HCT116 (cell line): ENCODE measurements at regions not wholly inside any gene's neighbourhood (a gene's known extent, or its start where the extent isn't known, plus 50 kb on each side); places are given as distances from the start of the nearest gene placed in this dataset.
"Not testable (repeated sequence)": the region's sequence is repeated elsewhere in the genome, so short reads cannot be mapped to it uniquely, and the experiment has no call there.

ENCODE experiments used
- ATAC-seq: fragments of 200-7000 bp; cut with Tn5 transposase; 2 replicates; pipeline ENCODE4 v1.9.1; 2020; ENCODE audit warnings: mild to moderate bottlenecking, moderate library complexity
- BruUV-seq: library from RNA; stranded (reverse); fragments of 400-500 nt; replicated peaks from 2 replicates; lab custom pipeline; 2021; lab: Mats Ljungman, UMichigan
- CTCF ChIA-PET: fragments of 300-600 bp; sonication (Branson Sonifier 250); formaldehyde crosslinking; loops from one replicate; lab custom pipeline; 2021; ENCODE audit warnings: antibody characterized with exemption; lab: Charles Lee
- POLR2A ChIA-PET: fragments of 300-600, 350-600 bp; sonication (Branson Sonifier 250); formaldehyde crosslinking; loops from one replicate; lab custom pipeline; 2021; ENCODE audit warnings: antibody characterized with exemption; lab: Charles Lee
- RAD21 ChIA-PET, 2 experiments: fragments of 300-600 bp; sonication (Branson Sonifier 250); formaldehyde crosslinking; loops; one replicate each; lab custom pipeline; 2023; ENCODE audit warnings: low total read pairs in 2 of 2; ENCODE audit not compliant: uncharacterized antibody in 2 of 2, unreplicated experiment in 2 of 2, low non-redundant PET in 1 of 2; lab: Charles Lee
- DNase-seq: peaks from one replicate; pipeline ENCODE4 v3.0.0-alpha.2; 2010; ENCODE audit warnings: low read depth, low spot score
- H2AFZ ChIP-seq: fragments of 200-600 bp; shearing (Covaris generic), sonication (generic); 2 replicates; pipeline ENCODE4 v1.6.1; 2017; ENCODE audit warnings: low read depth, mixed run types, mixed read lengths, antibody characterized with exemption, low read length; ENCODE audit not compliant: poor library complexity, severe bottlenecking
- H3K27ac ChIP-seq: 2 replicates; pipeline ENCODE4 v1.5.1; 2012; ENCODE audit warnings: low read depth, low read length
- H3K27me3 ChIP-seq: fragments of 200-600 bp; sonication (generic); 2 replicates; pipeline ENCODE4 v1.6.1; 2016; ENCODE audit warnings: mixed run types, low read length, mixed read lengths; ENCODE audit not compliant: insufficient read depth
- H3K36me3 ChIP-seq, 2 experiments: fragments of 200-500 bp in 1 of 2; fragments of 200-600 bp in 1 of 2; sonication (Bioruptor generic) in 1 of 2; sonication (generic) in 1 of 2; 2 replicates each; pipeline versions ENCODE4 v1.5.1 to v1.6.1; 2014 to 2016; ENCODE audit warnings: low read length in 2 of 2, inconsistent platforms in 1 of 2, mixed read lengths in 1 of 2, mixed run types in 1 of 2; ENCODE audit not compliant: insufficient read depth in 2 of 2, control insufficient read depth in 1 of 2
- H3K4me1 ChIP-seq, 2 experiments: fragments of 200-600 bp in 1 of 2; sonication (generic) in 1 of 2; 2 replicates each; pipeline versions ENCODE4 v1.5.1 to v1.6.1; 2012 to 2017; ENCODE audit warnings: low read length in 2 of 2, inconsistent platforms in 1 of 2, mild to moderate bottlenecking in 1 of 2, mixed read lengths in 1 of 2, mixed run types in 1 of 2, moderate library complexity in 1 of 2; ENCODE audit not compliant: insufficient read depth in 2 of 2, control insufficient read depth in 1 of 2
- H3K4me2 ChIP-seq: fragments of 200-600 bp; sonication (generic); 2 replicates; pipeline ENCODE4 v1.6.1; 2017; ENCODE audit warnings: mixed run types, low read length, mixed read lengths
- H3K4me3 ChIP-seq, 2 experiments: fragments of 200-600 bp in 1 of 2; sonication (generic) in 1 of 2; replicated peaks in 1 of 2; 2 replicates each; pipeline ENCODE4 v1.5.1; 2011 to 2016; ENCODE audit warnings: low read length in 2 of 2, control low read depth in 1 of 2, low read depth in 1 of 2, mild to moderate bottlenecking in 1 of 2, mixed read lengths in 1 of 2, mixed run types in 1 of 2
- H3K79me2 ChIP-seq: fragments of 200-600 bp; sonication (generic); 2 replicates; pipeline ENCODE4 v1.6.1; 2017; ENCODE audit warnings: mild to moderate bottlenecking, mixed run types, low read length, moderate library complexity, mixed read lengths; ENCODE audit not compliant: insufficient read depth
- H3K9ac ChIP-seq: fragments of 200-600 bp; sonication (generic); 2 replicates; pipeline ENCODE4 v1.6.1; 2016; ENCODE audit warnings: low read length, mixed read lengths
- H3K9me2 ChIP-seq: fragments of 200-600 bp; sonication (generic), shearing (Covaris generic); 2 replicates; pipeline ENCODE4 v1.6.1; 2017; ENCODE audit warnings: mixed run types, mild to moderate bottlenecking, moderate library complexity; ENCODE audit not compliant: insufficient read depth
- H3K9me3 ChIP-seq, 2 experiments: fragments of 200-500 bp in 1 of 2; fragments of 200-600 bp in 1 of 2; sonication (Bioruptor generic) in 1 of 2; sonication (generic) in 1 of 2; 2 replicates each; pipeline ENCODE4 v1.6.1; 2014 to 2017; ENCODE audit warnings: low read length in 2 of 2, mixed read lengths in 2 of 2, inconsistent platforms in 1 of 2, low read depth in 1 of 2, mild to moderate bottlenecking in 1 of 2, mixed run types in 1 of 2, moderate library complexity in 1 of 2; ENCODE audit not compliant: control insufficient read depth in 1 of 2, insufficient read depth in 1 of 2
- H4K20me1 ChIP-seq: fragments of 200-600 bp; sonication (generic), shearing (Covaris generic); 2 replicates; pipeline ENCODE4 v1.6.1; 2017; ENCODE audit warnings: mixed run types, mild to moderate bottlenecking, moderate library complexity; ENCODE audit not compliant: insufficient read depth
- ATF3 ChIP-seq: IDR thresholded peaks from 2 replicates; pipeline ENCODE4 v1.6.1; 2012
- CBX3 ChIP-seq: IDR thresholded peaks from 2 replicates; pipeline ENCODE4 v1.6.1; 2012; ENCODE audit warnings: low read depth
- CEBPB ChIP-seq: IDR thresholded peaks from 2 replicates; pipeline ENCODE4 v1.6.1; 2012; ENCODE audit warnings: low read depth
- CTCF ChIP-seq, 3 experiments: fragments of 200-600 bp in 1 of 3; sonication (generic) in 1 of 3; IDR thresholded peaks in 2 of 3; conservative IDR thresholded peaks in 1 of 3; 2 replicates each; pipeline ENCODE4 v1.5.1; 2012 to 2017; ENCODE audit warnings: low read depth in 2 of 3, low read length in 2 of 3, antibody characterized with exemption in 1 of 3, borderline replicate concordance in 1 of 3, control low read depth in 1 of 3, mild to moderate bottlenecking in 1 of 3, mixed read lengths in 1 of 3, mixed run types in 1 of 3, moderate library complexity in 1 of 3; ENCODE audit not compliant: insufficient read depth in 1 of 3
- ELF1 ChIP-seq: IDR thresholded peaks from 2 replicates; pipeline ENCODE4 v1.6.1; 2012; ENCODE audit warnings: low read depth, borderline replicate concordance
- EZH2phosphoT487 ChIP-seq: fragments of 200-600 bp; IDR thresholded peaks from 2 replicates; pipeline ENCODE4 v1.6.1; 2018; ENCODE audit warnings: antibody characterized with exemption, borderline replicate concordance
- FOSL1 ChIP-seq: IDR thresholded peaks from 2 replicates; pipeline ENCODE4 v1.6.1; 2012; ENCODE audit warnings: low read depth
- JUND ChIP-seq: IDR thresholded peaks from 2 replicates; pipeline ENCODE4 v1.6.1; 2012
- POLR2AphosphoS5 ChIP-seq: IDR thresholded peaks from 2 replicates; pipeline ENCODE4 v1.6.1; 2011; ENCODE audit warnings: mild to moderate bottlenecking, low read depth, low read length, moderate library complexity
- SP1 ChIP-seq: IDR thresholded peaks from 2 replicates; pipeline ENCODE4 v1.6.1; 2012; ENCODE audit warnings: low read depth
- TCF7L2 ChIP-seq: IDR thresholded peaks from 2 replicates; pipeline ENCODE4 v1.7.0; 2011; ENCODE audit warnings: borderline replicate concordance, inconsistent platforms; ENCODE audit not compliant: insufficient read depth, insufficient read length; ENCODE audit errors: extremely low read depth
- YY1 ChIP-seq: IDR thresholded peaks from 2 replicates; pipeline ENCODE4 v1.6.1; 2011; ENCODE audit warnings: low read length, low read depth, moderate library complexity, mild to moderate bottlenecking; ENCODE audit not compliant: insufficient replicate concordance; ENCODE audit errors: extremely low read depth
- intact Hi-C: fragments of 100-400 bp; cut with micrococcal nuclease; formaldehyde crosslinking; loops from 2 replicates; pipeline ENCODE4 v1.10.0; 2022

GRCh38 chr13:82458169-82458568, 1424.1 kb downstream of the SLITRK1 start:
- Histone ChIP-seq H3K9me3 (no peaks in the 10 kb centered on the region), H3K79me2 (no peaks in the 10 kb centered on the region), H3K4me3 (no peak overlapping the region), H3K27ac (no peak overlapping the region)
- POLR2A ChIA-PET: no interaction called here
- no peak for DNase-seq
- BruUV-seq: no TSS peak
- CTCF ChIA-PET: no interaction called here
- no peak for TF ChIP-seq CBX3
- TF ChIP-seq, all 23 proteins: peak for 0
- Histone ChIP-seq H3K4me1 (no peaks in the 10 kb centered on the region), H3K36me3 (no peaks in the 10 kb centered on the region), H3K9ac (no peak overlapping the region), H4K20me1 (no peaks in the 10 kb centered on the region), H3K4me2 (no peak overlapping the region), H2AFZ (no peak overlapping the region), H3K27me3 (no peaks in the 10 kb centered on the region), H3K9me2 (no peaks in the 10 kb centered on the region)
- intact Hi-C loops: no loop called here
- no peak for ATAC-seq
- RAD21 ChIA-PET: no interaction called here

- H3K36me3 ChIP-seq, H2AFZ ChIP-seq, CTCF ChIA-PET, ATAC-seq, RAD21 ChIA-PET, H3K9ac ChIP-seq, H3K79me2 ChIP-seq, H3K27ac ChIP-seq, H3K4me1 ChIP-seq, H3K9me3 ChIP-seq, BruUV-seq, H4K20me1 ChIP-seq, intact Hi-C loops, H3K4me2 ChIP-seq, DNase-seq, H3K27me3 ChIP-seq, H3K9me2 ChIP-seq, POLR2A ChIA-PET, H3K4me3 ChIP-seq: not testable (repeated sequence)
These were observed 1424.7 kb downstream of the SLITRK1 start for GRCh38 chr13:82457548-82457947.

GRCh38 chr13:82447416-82448077, 1434.7 kb downstream of the SLITRK1 start:
- Histone ChIP-seq H3K9me2 (no peaks in the 10 kb centered on the region), H3K9me3 (no peaks in the 10 kb centered on the region), H3K4me1 (no peaks in the 10 kb centered on the region), H3K4me3 (no peak overlapping the region), H3K27me3 (no peaks in the 10 kb centered on the region), H3K9ac (no peak overlapping the region), H3K4me2 (no peak overlapping the region), H3K27ac (no peak overlapping the region), H2AFZ (no peak overlapping the region), H3K36me3 (no peaks in the 10 kb centered on the region), H4K20me1 (no peaks in the 10 kb centered on the region), H3K79me2 (no peaks in the 10 kb centered on the region)
- ChIA-PET POLR2A (no interaction called here), CTCF (no interaction called here), RAD21 (no interaction called here)
- no TSS peak for BruUV-seq
- ATAC-seq (no peak), DNase-seq (no peak)
- intact Hi-C loops: loop anchor here (5.0 kb wide), 1 partner anchor 1375 kb away; no protein-coding TSS in a partner anchor
- no peak for TF ChIP-seq CEBPB
- no peak for TF ChIP-seq JUND
- no peak for TF ChIP-seq CTCF (IDR thresholded peaks at IDR 0.05 in 2 of 3, conservative IDR thresholded peaks at IDR 0.05 in 1 of 3; ENCODE audit: borderline replicate concordance in 1 of 3, insufficient read depth in 1 of 3, low read depth in 2 of 3, low read length in 2 of 3)
- TF ChIP-seq SP1: no peak
- TF ChIP-seq TCF7L2: no peak
- TF ChIP-seq ELF1: no peak
- TF ChIP-seq FOSL1: no peak
- no peak for TF ChIP-seq ATF3
- TF ChIP-seq EZH2phosphoT487: no peak
- no peak for TF ChIP-seq CBX3
- no peak for TF ChIP-seq YY1
- no peak for TF ChIP-seq POLR2AphosphoS5
